Upper lobe of right lung (tissue), 1 donor: ENCODE measurements at regions not wholly inside any gene's neighbourhood (a gene's known extent, or its start where the extent isn't known, plus 50 kb on each side); places are given as distances from the start of the nearest gene placed in this dataset.
"Not testable (repeated sequence)": the region's sequence is repeated elsewhere in the genome, so short reads cannot be mapped to it uniquely, and the experiment has no call there.

Source experiments
- ATAC-seq: fragments of 200-7000 bp; cut with Tn5 transposase; one replicate; pipeline ENCODE4 v1.9.1; 2020; ENCODE audit warnings: mild to moderate bottlenecking, moderate library complexity
- DNase-seq: peaks from one replicate; pipeline ENCODE4 v3.0.0-alpha.2; 2020
- H3K27ac ChIP-seq: fragments of 200-600 bp; one replicate; pipeline ENCODE4 v1.8.0; 2022
- H3K27me3 ChIP-seq: fragments of 200-600 bp; one replicate; pipeline ENCODE4 v1.8.0; 2022; ENCODE audit warnings: mild to moderate bottlenecking
- H3K36me3 ChIP-seq: fragments of 200-600 bp; one replicate; pipeline ENCODE4 v1.8.0; 2022
- H3K4me1 ChIP-seq: fragments of 200-600 bp; one replicate; pipeline ENCODE4 v1.8.0; 2022
- H3K4me3 ChIP-seq: fragments of 200-600 bp; one replicate; pipeline ENCODE4 v1.8.0; 2022; ENCODE audit warnings: mild to moderate bottlenecking
- H3K9me3 ChIP-seq: fragments of 200-600 bp; one replicate; pipeline ENCODE4 v1.8.0; 2022
- CTCF ChIP-seq: fragments of 200-600 bp; IDR thresholded peaks from one replicate; pipeline ENCODE4 v1.8.0; 2022; ENCODE audit warnings: antibody characterized with exemption
- intact Hi-C: fragments of 100-400 bp; cut with DNase I; formaldehyde crosslinking; loops from one replicate; pipeline ENCODE4 v1.11.0; 2022
- donor health status: DM: no; HTN: yes; CAD: no; lungs with severe emphysema.

- TF ChIP-seq CTCF, result no peak
- DNase-seq, result peak; percentile 45
- no peak overlapping the region for H3K27ac ChIP-seq
- H3K9me3 ChIP-seq, result no peaks in the 10 kb centered on the region
- no peak overlapping the region for H3K4me3 ChIP-seq
- ATAC-seq, result no peak
- no peaks in the 10 kb centered on the region for H3K36me3 ChIP-seq
- H3K27me3 ChIP-seq, result no peaks in the 10 kb centered on the region
- H3K4me1 ChIP-seq, result no peaks in the 10 kb centered on the region
- intact Hi-C loops, result no loop called here
Observed at GRCh38 chrX:734362-734761, 103.8 kb downstream of the SHOX start.

GRCh38 chrX:733961-734360 lies 103.4 kb downstream of the SHOX start:
- Histone ChIP-seq H3K27ac (no peak overlapping the region), H3K36me3 (no peaks in the 10 kb centered on the region), H3K27me3 (no peaks in the 10 kb centered on the region), H3K4me1 (no peaks in the 10 kb centered on the region), H3K9me3 (no peaks in the 10 kb centered on the region), H3K4me3 (no peak overlapping the region)
- DNase-seq, result no peak
- no peak for TF ChIP-seq CTCF
- ATAC-seq, result no peak
- intact Hi-C loops, result no loop called here

- H3K27ac ChIP-seq, result no peak overlapping the region
- no peak overlapping the region for H3K4me3 ChIP-seq
- DNase-seq (no peak), ATAC-seq (peak; percentile 38)
- H3K4me1 ChIP-seq, result no peaks in the 10 kb centered on the region
- TF ChIP-seq CTCF, result no peak
- H3K9me3 ChIP-seq, result no peaks in the 10 kb centered on the region
- H3K27me3 ChIP-seq, result no peaks in the 10 kb centered on the region
- H3K36me3 ChIP-seq, result no peaks in the 10 kb centered on the region
- intact Hi-C loops, result no loop called here
Observed at GRCh38 chrX:729583-730409, 99.2 kb downstream of the SHOX start.

- not testable (repeated sequence) for ATAC-seq
Observed at GRCh38 chrX:729101-729500, 98.5 kb downstream of the SHOX start.

GRCh38 chrX:728639-729038 lies 98.0 kb downstream of the SHOX start:
- ATAC-seq, intact Hi-C loops, H3K4me3 ChIP-seq, H3K27me3 ChIP-seq, H3K4me1 ChIP-seq, H3K9me3 ChIP-seq, DNase-seq, H3K36me3 ChIP-seq, H3K27ac ChIP-seq: not testable (repeated sequence)

More at GRCh38 chrX:729101-729500, 98.5 kb downstream of the SHOX start:
- intact Hi-C loops, DNase-seq, H3K4me1 ChIP-seq, H3K4me3 ChIP-seq, H3K27me3 ChIP-seq, H3K9me3 ChIP-seq, H3K27ac ChIP-seq, H3K36me3 ChIP-seq: not testable (repeated sequence)

- H3K4me1 ChIP-seq, result no peaks in the 10 kb centered on the region
Observed at GRCh38 chrX:727738-728621, 97.4 kb downstream of the SHOX start.

More at GRCh38 chrX:727738-728621, 97.4 kb downstream of the SHOX start:
- intact Hi-C loops, result no loop called here
- Histone ChIP-seq H3K27me3 (no peaks in the 10 kb centered on the region), H3K36me3 (no peaks in the 10 kb centered on the region), H3K27ac (no peak overlapping the region), H3K4me3 (no peak overlapping the region), H3K9me3 (peaks cover 5% of the 10 kb centered on the region)
- TF ChIP-seq CTCF, result no peak
- DNase-seq, result no peak
- ATAC-seq, result no peak
